ENCODE measurements at regions not wholly inside any gene's neighbourhood (a gene's known extent, or its start where the extent isn't known, plus 50 kb on each side); places are given as distances from the start of the nearest gene placed in this dataset.
A peak's percentile ranks its signal among the peaks of the same experiment; 100 is the strongest.

DNA sequence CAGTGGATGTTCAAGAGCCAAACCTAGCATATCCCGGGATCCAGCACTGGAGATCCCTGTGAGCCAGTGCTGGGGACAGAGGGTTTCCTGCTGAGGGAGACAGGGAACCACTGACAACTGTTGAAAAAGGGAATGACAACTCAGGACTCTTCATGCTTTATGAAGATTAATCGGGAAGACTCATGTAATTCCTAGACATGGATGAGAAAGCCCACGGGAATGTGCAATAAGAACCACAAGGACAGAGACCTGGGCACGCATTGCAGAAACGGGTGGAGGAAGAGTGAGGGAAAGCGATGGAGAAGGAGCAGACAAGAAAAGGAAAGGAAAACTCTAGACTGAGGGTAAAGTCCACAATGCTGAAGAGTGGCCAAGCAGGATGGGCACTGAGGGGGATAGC is 296.0 kb downstream of the PCNX1 start:
- no peak for DNase-seq

DNA sequence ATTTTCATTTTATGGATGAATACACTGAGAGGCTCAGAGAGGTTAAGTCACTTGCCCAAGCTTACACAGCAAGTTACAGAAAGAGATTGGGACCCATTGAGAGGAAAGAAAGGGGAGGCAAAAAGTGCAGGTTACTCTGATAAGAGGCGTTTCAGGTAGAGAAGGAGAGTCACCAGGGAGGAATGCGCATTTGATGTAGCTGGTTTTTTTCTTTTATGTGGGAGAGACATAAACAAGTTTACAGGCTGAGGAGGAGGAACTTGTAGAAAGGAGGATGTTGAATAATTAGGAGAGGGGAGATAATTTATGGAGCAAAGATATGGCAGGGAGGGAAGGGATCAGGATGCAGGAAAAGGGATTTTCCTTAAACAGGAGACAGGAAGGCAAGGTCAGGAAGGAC is 297.0 kb downstream of the PCNX1 start:
- no peak for DNase-seq

DNA sequence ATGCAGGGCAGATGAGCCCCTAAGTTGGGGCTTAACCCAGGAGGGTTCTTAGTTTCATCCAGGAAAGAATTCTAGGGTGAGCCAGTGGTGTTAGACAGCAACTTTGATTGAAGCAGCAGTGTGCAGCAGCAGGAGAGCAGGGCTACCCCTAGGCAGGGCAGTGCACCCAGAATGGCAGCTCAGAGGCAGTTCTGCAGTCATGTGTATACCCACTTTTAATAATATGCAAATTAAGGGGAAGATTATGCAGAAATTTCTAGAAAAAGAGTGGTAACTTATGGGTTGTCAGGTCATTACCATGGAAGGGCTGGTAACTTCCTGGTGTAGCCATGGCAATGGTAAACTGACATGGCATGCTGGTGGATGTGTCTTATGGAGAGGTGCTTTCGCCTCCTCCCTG is 297.5 kb downstream of the PCNX1 start:
- DNase-seq = no peak

DNA sequence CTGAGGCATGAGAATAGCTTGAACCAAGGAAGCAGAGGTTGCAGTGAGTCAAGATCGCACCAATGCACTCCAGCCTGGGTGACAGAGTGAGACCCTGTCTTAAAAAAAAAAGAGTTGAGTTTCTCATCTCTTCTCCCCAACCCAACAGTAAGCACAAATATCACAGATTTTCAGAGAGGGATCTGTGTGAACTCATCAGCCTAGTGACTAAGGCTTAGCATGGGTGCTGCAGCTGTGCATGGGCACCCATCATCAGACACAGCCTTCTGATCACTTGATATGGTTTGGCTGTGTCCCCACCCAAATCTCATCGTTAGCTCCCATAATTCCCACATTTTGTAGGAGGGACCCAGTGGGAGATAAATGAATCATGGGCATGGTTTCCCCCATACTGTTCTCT is 298.9 kb downstream of the PCNX1 start:
- no peak for DNase-seq

DNA sequence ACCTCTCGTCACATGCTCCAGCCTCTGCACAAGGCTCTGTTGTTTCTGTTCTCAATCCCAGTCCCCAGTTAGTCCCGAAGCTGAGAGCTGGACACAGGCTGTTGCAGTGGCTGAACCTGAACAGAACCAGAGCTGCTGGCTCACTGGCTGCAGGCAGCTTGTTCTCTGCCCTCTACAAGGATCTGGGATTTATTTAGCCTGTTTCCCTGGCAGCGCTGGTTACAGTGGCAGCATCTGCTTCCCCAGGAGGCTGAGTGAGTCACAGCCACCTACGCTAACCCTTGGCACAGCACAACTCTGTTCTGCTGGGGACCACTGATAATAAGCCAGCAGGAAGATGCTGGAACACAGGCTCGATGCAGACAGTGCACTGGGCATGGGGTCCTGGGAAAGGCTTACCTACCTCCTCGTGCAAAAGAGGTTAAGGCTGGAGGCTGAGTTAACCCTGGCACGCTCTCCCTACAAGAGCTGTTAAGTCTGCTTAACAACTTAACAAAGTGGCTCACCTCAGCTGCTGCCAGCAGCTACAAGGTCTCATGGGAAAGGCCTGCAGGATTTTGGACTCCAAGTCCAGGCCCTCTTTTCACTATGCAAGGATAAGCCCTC is 299.6 kb downstream of the PCNX1 start:
- DNase-seq = peak; percentile 4

DNA sequence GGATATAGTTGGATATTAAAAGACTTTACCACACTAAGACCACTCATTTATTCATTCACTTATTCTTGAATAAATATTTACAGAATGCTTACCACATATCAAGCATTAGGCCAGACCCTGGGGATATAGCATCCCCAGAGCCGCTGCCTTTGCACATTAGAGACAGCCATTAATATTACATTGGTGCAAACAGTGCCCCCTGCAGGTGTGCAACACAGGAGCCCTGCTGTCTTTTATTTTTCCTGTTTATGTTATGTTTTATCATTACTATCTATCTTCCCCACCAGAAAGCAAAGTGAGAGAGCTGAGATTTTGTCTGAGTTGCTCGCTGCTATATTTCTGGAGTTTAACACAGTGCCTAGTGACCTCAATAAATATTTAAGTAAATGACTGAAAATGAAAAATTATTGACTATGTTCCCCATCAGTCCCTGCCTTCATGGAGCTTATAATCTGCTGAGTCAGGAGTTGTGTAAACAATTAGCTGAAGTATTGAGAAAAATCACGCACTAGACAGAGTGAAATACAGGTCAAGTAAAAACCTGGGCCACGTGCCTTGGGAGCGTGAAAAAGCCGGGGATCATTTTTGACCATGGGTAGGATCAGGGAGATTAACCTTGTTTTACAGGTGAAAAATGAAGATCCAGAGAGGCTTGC is 301.6 kb downstream of the PCNX1 start:
- no peak for DNase-seq

DNA sequence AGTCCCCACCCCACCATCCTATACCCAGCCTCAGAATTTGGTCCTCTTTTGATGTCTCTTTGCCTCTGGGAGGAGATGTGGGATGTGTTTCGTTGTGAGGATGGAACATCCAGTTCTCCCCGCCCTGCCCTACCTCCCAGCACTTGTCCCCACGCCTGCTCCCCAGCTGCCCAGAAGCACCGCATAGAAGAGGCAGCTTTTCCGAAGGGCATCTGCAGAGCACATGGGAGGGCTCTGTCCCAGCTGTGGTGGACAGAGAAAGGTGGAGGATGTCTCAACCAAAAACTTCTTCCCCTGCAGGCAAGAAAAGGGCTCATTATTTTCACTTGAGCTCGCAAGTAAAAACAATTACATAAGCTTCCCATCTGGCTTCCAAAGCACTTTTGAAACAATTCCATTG is 302.6 kb downstream of the PCNX1 start:
- no peak for DNase-seq

DNA sequence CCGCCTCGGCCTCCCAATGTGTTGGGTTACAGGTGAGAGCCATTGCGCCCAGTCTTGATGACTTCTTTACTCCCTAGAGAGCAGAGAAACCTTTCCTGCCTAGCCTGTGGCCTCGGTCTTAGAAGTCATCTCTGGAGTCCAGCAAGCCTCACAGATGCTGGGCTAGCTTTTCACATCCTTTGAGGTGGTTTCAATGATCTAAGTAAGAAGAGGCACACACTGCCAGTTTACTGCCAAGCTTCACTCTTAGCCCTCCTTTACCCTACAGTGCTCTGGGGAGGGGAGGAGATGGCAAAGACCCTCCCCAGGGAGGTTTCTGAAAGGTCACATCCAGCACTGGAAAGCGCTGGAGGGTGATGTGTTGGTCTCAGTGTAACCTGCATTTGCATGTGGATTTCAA is 304.8 kb downstream of the PCNX1 start:
- DNase-seq = no peak

DNA sequence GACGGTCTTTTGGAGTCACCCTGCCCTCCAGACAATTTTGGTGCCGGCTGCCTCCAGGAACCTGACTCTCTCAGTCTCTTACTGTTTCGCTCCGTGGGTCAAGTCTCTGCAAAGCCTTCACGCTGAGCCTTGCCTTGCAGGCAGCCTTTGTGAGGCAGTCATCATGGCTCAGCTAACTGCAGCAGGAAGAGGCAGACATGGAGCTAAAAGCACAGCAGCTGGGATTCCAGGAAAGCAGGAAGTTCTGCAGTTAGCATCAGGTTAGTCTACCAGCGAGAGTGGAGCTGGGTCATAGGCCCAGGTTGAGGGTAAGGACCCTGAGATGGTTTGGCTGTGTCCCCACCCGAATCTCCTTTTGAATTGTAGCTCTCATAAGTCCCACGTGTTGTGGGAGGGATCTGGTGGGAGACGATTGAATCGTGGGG is 305.4 kb downstream of the PCNX1 start:
- no peak for DNase-seq

DNA sequence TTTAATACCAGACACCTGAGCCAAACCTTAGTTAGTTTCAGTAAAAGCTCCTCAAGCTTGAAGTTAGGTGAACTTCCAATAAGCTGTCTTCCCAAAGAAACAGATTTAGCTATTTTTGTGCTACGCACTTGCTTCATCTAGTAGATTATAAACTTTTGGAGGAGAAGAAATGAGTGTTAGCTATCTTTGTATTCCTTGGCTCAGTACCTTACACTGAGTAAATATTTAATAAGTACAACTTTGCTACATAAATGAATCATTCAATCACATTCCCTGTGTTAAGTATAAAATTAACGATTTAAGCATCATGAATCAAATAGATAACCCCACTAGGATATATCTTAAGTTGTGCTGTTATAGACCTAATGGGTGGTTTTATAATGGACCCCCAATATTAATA is 307.0 kb downstream of the PCNX1 start:
- DNase-seq = no peak

DNA sequence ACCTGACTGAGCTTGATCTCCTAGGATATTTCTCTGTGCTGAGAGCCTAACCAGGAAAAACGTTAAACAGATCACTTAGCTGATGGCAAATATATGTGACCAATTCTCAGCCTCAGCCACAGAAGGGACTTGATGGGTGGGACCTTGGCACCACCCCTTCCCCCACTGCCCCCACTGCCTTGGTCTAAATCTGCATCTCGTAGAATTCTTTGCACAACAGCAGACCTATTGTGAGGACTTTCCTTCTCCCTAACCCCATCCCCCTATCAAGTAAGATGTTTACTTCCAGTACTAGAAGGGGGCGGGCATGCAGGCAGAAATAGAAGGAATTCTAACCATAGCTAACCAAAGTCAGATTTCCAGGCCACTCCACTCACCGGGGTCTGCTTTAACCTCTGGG is 313.2 kb downstream of the PCNX1 start:
- DNase-seq = no peak

DNA sequence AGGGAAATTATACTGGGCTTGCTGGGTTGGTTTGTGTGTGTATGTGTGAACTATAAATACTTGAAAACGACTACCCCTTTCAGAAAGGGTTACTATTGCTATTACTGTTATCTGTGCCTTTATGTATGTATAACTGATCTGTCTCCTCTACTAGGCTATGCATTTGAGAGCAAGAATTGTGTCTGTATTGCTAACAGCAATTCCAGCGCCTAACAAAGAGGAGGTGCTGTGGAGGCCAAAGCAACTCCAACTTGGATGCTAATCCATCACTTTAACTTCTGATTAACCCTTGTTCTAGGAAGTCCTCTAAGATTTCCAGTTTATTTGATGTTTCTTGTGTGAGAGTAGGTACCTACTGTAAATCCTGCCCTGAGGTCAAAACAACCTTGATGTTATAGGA is 313.9 kb downstream of the PCNX1 start:
- no peak for DNase-seq

DNA sequence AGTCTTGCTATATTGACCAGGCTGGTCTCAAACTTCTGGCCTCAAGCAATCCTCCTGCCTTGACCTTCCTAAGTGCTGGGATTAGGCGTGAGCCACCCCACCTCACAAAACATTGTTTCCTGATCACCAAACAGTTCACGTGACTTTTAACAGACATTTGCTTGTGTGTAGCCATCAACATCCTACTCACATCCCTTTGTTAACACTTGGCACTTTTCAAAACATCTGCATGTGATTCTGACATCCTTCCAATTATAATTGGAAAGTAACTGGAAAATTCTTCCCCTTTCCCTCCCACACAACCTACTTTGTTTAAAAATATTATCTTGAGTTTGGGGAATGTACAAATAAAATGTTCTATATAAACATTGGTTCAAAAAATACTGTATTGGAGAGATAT is 317.9 kb downstream of the PCNX1 start:
- DNase-seq = no peak

DNA sequence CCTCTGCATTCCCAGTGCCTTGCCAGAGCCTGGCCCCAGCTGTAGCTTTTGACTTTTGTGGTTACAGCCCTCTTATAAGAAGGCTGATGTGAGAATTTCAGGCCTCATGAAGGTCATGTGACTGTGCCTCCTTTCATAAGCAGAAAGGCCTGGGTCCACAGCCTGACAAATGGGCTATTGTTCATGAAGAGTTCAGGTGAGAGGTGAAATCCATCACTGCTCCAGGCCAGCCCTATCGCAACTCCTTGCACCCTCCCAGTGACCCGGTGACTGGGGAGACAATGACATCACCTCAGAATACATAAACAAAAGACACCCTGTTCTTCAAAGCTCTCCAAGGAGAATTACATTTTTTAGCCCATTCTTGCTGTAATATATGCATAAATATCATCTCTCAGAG is 321.5 kb downstream of the PCNX1 start:
- no peak for DNase-seq

DNA sequence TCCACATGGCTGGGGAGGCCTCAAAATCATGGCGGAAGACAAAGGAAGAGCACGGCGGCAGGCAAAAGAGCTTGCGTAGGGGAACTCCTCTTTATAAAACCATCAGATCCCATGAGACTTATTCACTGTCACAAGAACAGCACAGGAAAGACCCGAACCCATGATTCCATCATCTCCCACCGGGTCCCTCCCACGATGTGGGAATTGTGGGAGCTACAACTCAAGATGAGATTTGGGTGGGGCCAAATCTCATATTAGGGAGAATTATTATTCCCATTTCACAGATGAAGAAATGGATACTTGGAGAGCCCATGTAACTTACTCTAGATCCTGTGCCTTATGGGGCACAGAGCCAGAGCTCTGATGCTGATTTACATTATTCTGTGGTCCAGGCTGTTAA is 322.6 kb downstream of the PCNX1 start:
- no peak for DNase-seq

DNA sequence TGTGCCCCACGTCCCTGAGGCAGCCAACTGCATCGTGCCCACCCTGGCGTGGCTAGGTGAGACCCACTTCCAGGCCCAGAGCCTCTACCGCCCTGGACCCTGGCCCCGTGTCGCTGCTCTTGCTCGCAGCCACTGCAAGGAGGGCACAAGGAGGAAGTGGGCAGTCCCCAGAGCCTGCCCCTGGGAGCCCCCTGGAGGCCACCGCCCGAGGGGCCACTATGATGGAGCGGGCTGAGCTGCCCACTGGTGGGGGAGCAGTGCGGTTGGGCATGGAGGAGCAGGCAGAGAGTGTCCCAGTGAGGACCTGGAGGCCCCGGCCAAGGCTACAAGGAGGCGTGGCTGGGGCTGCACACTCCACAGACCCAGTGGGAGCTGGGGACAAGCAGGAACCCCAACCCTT is 323.6 kb downstream of the PCNX1 start:
- DNase-seq = no peak

DNA sequence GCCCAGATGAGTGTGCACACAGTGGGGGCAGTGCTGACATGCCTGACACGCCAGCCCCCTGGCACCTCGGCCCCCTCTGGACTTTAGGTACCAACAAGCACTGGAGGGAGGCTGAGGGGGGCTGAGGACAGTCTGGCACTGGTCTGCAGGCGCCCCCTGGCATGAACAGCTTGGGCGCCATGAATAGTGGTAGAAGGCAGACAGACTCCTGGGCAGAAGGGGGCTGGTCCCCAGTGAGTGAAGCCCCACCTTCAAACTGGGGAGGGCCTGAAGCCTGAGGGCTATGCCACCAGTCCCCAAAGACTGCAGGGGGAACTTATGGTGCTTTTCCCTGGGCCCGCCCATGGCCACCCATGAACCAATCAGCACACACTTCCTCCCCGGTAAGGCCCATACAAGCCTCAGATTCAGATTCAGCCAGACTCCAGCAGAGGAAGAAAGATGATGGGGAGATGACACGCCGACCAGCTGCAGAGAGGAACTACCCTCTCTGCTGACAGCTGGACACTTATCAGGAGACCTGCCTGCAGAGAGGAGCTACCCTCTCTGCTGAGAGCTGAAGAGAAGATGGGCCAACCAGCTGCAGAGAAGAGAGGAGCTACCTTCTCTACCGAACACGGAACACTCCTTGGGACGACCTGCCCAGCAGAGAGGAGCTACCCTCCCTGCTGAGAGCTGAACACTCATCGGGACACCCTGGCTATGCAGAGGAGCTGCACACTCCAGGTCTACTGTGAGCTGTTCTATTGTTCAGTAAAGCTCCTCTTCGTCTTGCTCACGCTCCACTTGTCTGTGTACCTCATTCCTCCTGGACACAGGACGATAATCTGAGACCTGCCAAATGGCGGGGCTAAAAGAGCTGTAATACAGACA is 324.5 kb downstream of the PCNX1 start:
- DNase-seq = peak; percentile 68

DNA sequence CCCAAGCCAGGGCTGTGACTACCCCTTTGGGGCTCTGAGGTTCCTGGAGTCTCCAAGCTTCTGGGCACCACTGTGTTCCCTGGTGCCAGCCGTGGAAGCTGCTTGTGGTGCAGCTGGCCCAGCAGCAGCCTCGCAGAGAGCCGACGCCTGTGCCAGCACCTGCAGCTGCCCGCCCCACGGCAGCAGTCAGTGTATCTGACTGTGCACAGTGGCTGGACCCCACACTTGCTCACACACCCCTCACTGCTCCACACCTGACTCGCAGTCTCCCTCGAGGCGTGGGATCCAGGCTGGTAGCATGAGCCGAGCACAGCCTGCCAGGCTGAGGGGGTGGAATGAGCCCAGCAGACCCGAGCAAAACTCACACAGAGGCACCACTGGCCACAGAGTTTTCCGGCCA is 325.2 kb downstream of the PCNX1 start:
- peak; percentile 23 for DNase-seq

DNA sequence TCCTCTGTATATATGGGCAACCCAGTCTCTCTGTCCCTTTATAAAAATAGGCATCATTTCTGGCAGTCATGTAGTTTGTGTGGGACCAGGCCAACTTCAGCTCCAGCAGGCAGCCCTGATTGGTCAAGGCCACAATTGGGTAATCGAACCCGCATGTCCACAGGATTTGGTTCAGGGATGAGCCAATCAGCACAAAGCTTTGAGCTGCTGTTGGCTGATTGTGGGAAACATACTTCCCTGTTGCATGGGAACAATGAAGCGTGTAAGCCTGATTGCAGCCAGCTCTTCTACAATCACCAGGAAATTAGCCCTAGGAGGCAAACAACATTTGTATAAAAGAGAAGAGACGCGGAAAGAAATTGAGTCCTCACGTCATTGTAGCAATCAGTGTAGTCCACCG is 328.6 kb downstream of the PCNX1 start:
- peak; percentile 10 for DNase-seq

DNA sequence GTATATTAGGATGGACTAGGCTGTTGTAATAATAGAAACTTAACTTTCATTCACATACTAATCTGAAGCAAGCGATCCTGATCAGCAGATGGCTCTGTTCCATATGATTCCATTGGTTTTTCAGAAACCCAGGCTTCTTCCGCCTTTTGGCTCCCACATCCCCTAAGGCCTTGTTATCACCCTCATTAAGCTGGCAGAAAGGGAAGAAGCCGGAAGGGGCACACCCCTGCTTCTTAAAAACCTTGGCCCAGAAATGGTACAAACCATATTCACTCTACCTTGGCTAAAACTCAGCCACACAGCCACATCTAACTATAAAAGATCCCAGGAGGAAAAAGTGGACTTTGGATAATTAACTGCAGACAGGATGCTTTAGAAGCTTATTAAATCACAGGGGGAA is 329.2 kb downstream of the PCNX1 start:
- no peak for DNase-seq

DNA sequence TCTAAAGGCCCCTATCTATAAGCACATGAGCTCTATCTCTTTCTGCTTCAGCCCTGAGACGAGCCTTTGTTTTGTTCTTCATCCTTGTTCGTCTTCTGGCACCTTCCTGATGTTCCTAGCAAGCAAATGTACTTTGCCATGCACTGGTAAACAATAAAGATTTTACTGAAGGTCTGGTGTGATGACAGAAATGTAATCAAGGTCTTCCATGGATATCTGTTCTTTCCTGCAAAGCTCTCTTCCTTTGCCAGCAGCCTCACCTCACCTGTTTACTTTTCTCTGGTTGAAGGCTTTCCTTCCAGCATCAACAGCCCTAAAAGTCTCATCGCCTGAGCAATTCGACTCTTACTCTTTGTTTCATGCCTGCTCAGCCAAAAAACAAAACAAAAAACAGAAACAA is 330.3 kb downstream of the PCNX1 start:
- DNase-seq = no peak

DNA sequence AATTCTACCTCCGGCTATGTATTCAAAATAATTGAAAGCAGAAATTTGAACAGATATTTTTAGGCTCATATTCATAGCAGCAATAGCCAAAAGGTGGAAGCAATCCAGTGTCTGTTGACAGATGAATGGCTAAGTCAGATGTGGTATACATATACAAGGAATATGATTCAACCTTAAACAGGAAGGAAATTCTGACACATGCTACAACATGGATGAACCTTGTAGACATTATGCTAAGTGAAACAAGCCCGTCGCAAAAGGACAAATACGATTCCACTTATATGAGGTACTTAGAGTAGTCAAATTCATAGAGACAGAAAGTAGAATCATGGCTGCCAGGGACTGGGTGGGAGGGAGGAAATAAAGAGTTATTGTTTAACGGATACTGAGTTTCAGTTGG is 331.6 kb downstream of the PCNX1 start:
- no peak for DNase-seq

DNA sequence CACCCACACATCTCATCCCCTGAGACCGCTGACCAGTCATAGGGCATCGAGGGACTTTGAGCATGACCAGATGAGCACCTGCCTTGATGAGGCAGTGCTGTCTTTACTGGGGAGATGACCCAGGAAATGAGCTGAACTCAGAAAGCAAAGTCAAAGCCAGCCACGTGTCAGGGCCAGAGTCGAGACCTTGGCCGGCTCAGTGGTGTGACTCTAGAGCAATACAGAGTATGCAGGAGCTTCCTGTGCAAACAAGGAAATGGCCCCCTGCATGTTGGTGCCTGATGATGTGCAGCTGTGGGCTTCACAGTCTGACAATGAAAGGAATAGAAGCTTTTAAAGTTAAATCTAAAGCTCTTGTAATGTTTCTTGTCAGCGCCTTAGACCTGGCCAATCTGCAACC is 332.9 kb downstream of the PCNX1 start:
- no peak for DNase-seq

DNA sequence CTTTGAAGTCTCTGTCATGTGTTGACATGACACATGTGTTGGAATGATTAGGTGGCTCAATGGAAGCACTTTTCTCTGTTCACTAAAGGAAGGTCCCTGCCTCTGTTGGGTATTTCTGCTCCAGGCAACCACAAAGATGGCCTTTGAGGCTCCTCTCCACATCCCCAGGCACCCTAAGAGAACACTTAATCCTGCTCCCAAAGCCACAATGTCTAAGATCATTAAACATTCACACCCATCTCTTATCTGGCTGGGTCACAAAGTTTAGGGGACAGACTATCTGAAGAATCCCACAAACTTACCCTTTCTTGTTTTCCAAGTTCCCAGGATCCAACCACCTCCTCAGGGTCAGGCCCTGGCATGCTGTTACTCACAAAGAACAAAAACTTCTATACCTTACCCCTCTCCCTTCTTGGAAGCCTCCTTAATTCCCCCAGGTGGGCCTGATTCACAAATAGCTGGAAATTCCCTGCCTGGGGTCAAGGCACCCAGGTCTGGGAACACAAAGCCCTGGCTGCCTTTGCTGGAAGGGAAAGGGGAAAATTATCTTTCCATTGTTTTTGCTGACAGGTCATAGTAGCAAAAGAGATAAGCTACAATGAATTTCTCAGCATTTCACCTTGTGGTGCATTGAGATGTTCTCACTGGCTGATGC is 333.7 kb downstream of the PCNX1 start:
- DNase-seq = peak; percentile 19

Data from NCI-H146 (cell line).